Activated CD8-positive, alpha-beta memory T cell treated with anti-CD3 and anti-CD28 coated beads, Interleukin-2, amount 10 ng/mL, durations not matched to agents 7 days and 5 days (primary cell): ENCODE measurements at regions not wholly inside any gene's neighbourhood (a gene's known extent, or its start where the extent isn't known, plus 50 kb on each side); places are given as distances from the start of the nearest gene placed in this dataset.

Experiments
- ATAC-seq: fragments of 150-1000 bp; cut with Tn5 transposase; one replicate; pipeline ENCODE4 v1.10.0; 2021; ENCODE audit warnings: moderate library complexity
- CTCF ChIA-PET: fragments of 350-600 bp; sonication (Branson Sonifier 250); formaldehyde crosslinking; loops from one replicate; lab custom pipeline; 2021; ENCODE audit warnings: antibody characterized with exemption; lab: Charles Lee
- DNase-seq: peaks from one replicate; pipeline ENCODE4 v3.0.0-alpha.2; 2020
- H3K27ac Mint-ChIP-seq: one replicate; pipeline ENCODE4 v1.8.0; 2021; ENCODE audit warnings: mild to moderate bottlenecking, mixed read lengths
- H3K27me3 Mint-ChIP-seq: one replicate; pipeline ENCODE4 v1.8.0; 2021; ENCODE audit warnings: mixed read lengths
- H3K36me3 Mint-ChIP-seq: one replicate; pipeline ENCODE4 v1.8.0; 2021; ENCODE audit warnings: mild to moderate bottlenecking, mixed read lengths
- H3K4me1 Mint-ChIP-seq: one replicate; pipeline ENCODE4 v1.8.0; 2021; ENCODE audit warnings: mixed read lengths
- H3K4me3 Mint-ChIP-seq: one replicate; pipeline ENCODE4 v1.8.0; 2021; ENCODE audit warnings: mild to moderate bottlenecking, moderate library complexity, mixed read lengths
- H3K9me3 Mint-ChIP-seq: one replicate; pipeline ENCODE4 v1.8.0; 2022; ENCODE audit warnings: low read depth, mixed read lengths

GRCh38 chr13:63026285-63026797 is 1610.7 kb upstream of the PCDH20 start:
- Mint-ChIP-seq H3K27ac (no peak overlapping the region), H3K4me3 (no peak overlapping the region), H3K9me3 (peaks cover 7% of the 10 kb centered on the region), H3K27me3 (no peaks in the 10 kb centered on the region), H3K4me1 (no peaks in the 10 kb centered on the region), H3K36me3 (no peaks in the 10 kb centered on the region)
- CTCF ChIA-PET = no interaction called here
- ATAC-seq (no peak), DNase-seq (no peak)

- no peaks in the 10 kb centered on the region for H3K4me1 Mint-ChIP-seq
- DNase-seq (no peak), ATAC-seq (no peak)
- CTCF ChIA-PET = no interaction called here
- no peak overlapping the region for H3K4me3 Mint-ChIP-seq
- H3K9me3 Mint-ChIP-seq = peaks cover 7% of the 10 kb centered on the region
- no peak overlapping the region for H3K27ac Mint-ChIP-seq
- no peaks in the 10 kb centered on the region for H3K27me3 Mint-ChIP-seq
- H3K36me3 Mint-ChIP-seq = no peaks in the 10 kb centered on the region
Measured at GRCh38 chr13:63025741-63026140, 1610.1 kb upstream of the PCDH20 start.

- no peaks in the 10 kb centered on the region for H3K36me3 Mint-ChIP-seq
- no peak overlapping the region for H3K27ac Mint-ChIP-seq
Measured at GRCh38 chr13:63024458-63024857, 1608.8 kb upstream of the PCDH20 start.

GRCh38 chr13:63011996-63012395 is 1596.3 kb upstream of the PCDH20 start:
- DNase-seq (no peak), ATAC-seq (no peak)
- H3K4me1 Mint-ChIP-seq = no peaks in the 10 kb centered on the region
- peaks cover 17% of the 10 kb centered on the region for H3K9me3 Mint-ChIP-seq
- no peak overlapping the region for H3K27ac Mint-ChIP-seq
- no peaks in the 10 kb centered on the region for H3K36me3 Mint-ChIP-seq
- CTCF ChIA-PET = no interaction called here
- H3K4me3 Mint-ChIP-seq = no peak overlapping the region
- H3K27me3 Mint-ChIP-seq = no peaks in the 10 kb centered on the region

More at GRCh38 chr13:63024458-63024857, 1608.8 kb upstream of the PCDH20 start:
- ATAC-seq (no peak), DNase-seq (no peak)
- CTCF ChIA-PET = no interaction called here
- peaks cover under 1% of the 10 kb centered on the region for H3K9me3 Mint-ChIP-seq
- H3K4me3 Mint-ChIP-seq = no peak overlapping the region
- no peaks in the 10 kb centered on the region for H3K27me3 Mint-ChIP-seq
- H3K4me1 Mint-ChIP-seq = no peaks in the 10 kb centered on the region

GRCh38 chr13:63010072-63010658 is 1594.5 kb upstream of the PCDH20 start:
- CTCF ChIA-PET = no interaction called here
- no peak for ATAC-seq
- Mint-ChIP-seq H3K4me1 (no peaks in the 10 kb centered on the region), H3K27me3 (no peaks in the 10 kb centered on the region), H3K9me3 (peaks cover 19% of the 10 kb centered on the region), H3K27ac (no peak overlapping the region), H3K36me3 (no peaks in the 10 kb centered on the region), H3K4me3 (no peak overlapping the region)
- DNase-seq = no peak

- ATAC-seq (no peak), DNase-seq (no peak)
- Mint-ChIP-seq H3K9me3 (peaks cover 22% of the 10 kb centered on the region), H3K27me3 (no peaks in the 10 kb centered on the region), H3K4me1 (no peaks in the 10 kb centered on the region), H3K36me3 (no peaks in the 10 kb centered on the region), H3K27ac (no peak overlapping the region), H3K4me3 (no peak overlapping the region)
- CTCF ChIA-PET = no interaction called here
Measured at GRCh38 chr13:63005625-63006024, 1590.0 kb upstream of the PCDH20 start.

- Mint-ChIP-seq H3K27ac (no peak overlapping the region), H3K4me3 (no peak overlapping the region), H3K27me3 (no peaks in the 10 kb centered on the region), H3K4me1 (no peaks in the 10 kb centered on the region), H3K9me3 (peaks cover 12% of the 10 kb centered on the region), H3K36me3 (no peaks in the 10 kb centered on the region)
- CTCF ChIA-PET = no interaction called here
- DNase-seq (no peak), ATAC-seq (no peak)
Measured at GRCh38 chr13:62997696-62998095, 1582.0 kb upstream of the PCDH20 start.

- H3K27ac Mint-ChIP-seq = no peak overlapping the region
- CTCF ChIA-PET = no interaction called here
- no peak overlapping the region for H3K4me3 Mint-ChIP-seq
- no peaks in the 10 kb centered on the region for H3K27me3 Mint-ChIP-seq
- DNase-seq = no peak
- ATAC-seq = no peak
- no peaks in the 10 kb centered on the region for H3K36me3 Mint-ChIP-seq
- H3K4me1 Mint-ChIP-seq = no peaks in the 10 kb centered on the region
- H3K9me3 Mint-ChIP-seq = peaks cover 10% of the 10 kb centered on the region
Measured at GRCh38 chr13:62997038-62997599, 1581.5 kb upstream of the PCDH20 start.

- Mint-ChIP-seq H3K9me3 (peaks cover 17% of the 10 kb centered on the region), H3K36me3 (no peaks in the 10 kb centered on the region), H3K4me1 (no peaks in the 10 kb centered on the region), H3K4me3 (no peak overlapping the region), H3K27me3 (no peaks in the 10 kb centered on the region), H3K27ac (no peak overlapping the region)
- CTCF ChIA-PET = no interaction called here
- no peak for DNase-seq
- no peak for ATAC-seq
Measured at GRCh38 chr13:62973804-62974203, 1558.2 kb upstream of the PCDH20 start.

- peaks cover 16% of the 10 kb centered on the region for H3K9me3 Mint-ChIP-seq
- no peaks in the 10 kb centered on the region for H3K36me3 Mint-ChIP-seq
- H3K27ac Mint-ChIP-seq = no peak overlapping the region
- no peak for DNase-seq
- CTCF ChIA-PET = no interaction called here
- no peak overlapping the region for H3K4me3 Mint-ChIP-seq
- H3K27me3 Mint-ChIP-seq = no peaks in the 10 kb centered on the region
- ATAC-seq = no peak
- no peaks in the 10 kb centered on the region for H3K4me1 Mint-ChIP-seq
Measured at GRCh38 chr13:62964522-62964921, 1548.9 kb upstream of the PCDH20 start.

GRCh38 chr13:62960723-62961122 is 1545.1 kb upstream of the PCDH20 start:
- H3K4me3 Mint-ChIP-seq = no peak overlapping the region

GRCh38 chr13:62933809-62934208 is 1518.2 kb upstream of the PCDH20 start:
- no peak for ATAC-seq
- no peaks in the 10 kb centered on the region for H3K4me1 Mint-ChIP-seq
- no peak overlapping the region for H3K27ac Mint-ChIP-seq
- peaks cover 4% of the 10 kb centered on the region for H3K9me3 Mint-ChIP-seq
- no peaks in the 10 kb centered on the region for H3K27me3 Mint-ChIP-seq
- no peak for DNase-seq
- CTCF ChIA-PET = no interaction called here
- H3K4me3 Mint-ChIP-seq = no peak overlapping the region
- no peaks in the 10 kb centered on the region for H3K36me3 Mint-ChIP-seq

More at GRCh38 chr13:62960723-62961122, 1545.1 kb upstream of the PCDH20 start:
- Mint-ChIP-seq H3K27me3 (no peaks in the 10 kb centered on the region), H3K27ac (no peak overlapping the region), H3K9me3 (peaks cover 11% of the 10 kb centered on the region), H3K36me3 (no peaks in the 10 kb centered on the region), H3K4me1 (no peaks in the 10 kb centered on the region)
- CTCF ChIA-PET = no interaction called here
- DNase-seq (no peak), ATAC-seq (no peak)

GRCh38 chr13:62932256-62932883 is 1516.7 kb upstream of the PCDH20 start:
- Mint-ChIP-seq H3K36me3 (peaks cover 1% of the 10 kb centered on the region), H3K4me3 (no peak overlapping the region), H3K27ac (no peak overlapping the region), H3K27me3 (no peaks in the 10 kb centered on the region), H3K9me3 (no peaks in the 10 kb centered on the region), H3K4me1 (no peaks in the 10 kb centered on the region)
- no peak for ATAC-seq
- DNase-seq = no peak
- CTCF ChIA-PET = interaction anchor here (0.7 kb wide), 1 partner anchor 10 kb away, joined by 3 read pairs; no protein-coding TSS in a partner anchor

- Mint-ChIP-seq H3K27me3 (no peaks in the 10 kb centered on the region), H3K36me3 (peaks cover 1% of the 10 kb centered on the region), H3K9me3 (no peaks in the 10 kb centered on the region), H3K4me3 (no peak overlapping the region), H3K27ac (no peak overlapping the region), H3K4me1 (no peaks in the 10 kb centered on the region)
- CTCF ChIA-PET = no interaction called here
- ATAC-seq = no peak
- DNase-seq = no peak
Measured at GRCh38 chr13:62931853-62932252, 1516.2 kb upstream of the PCDH20 start.
